Spleen (tissue), 7 donors: ENCODE measurements at regions not wholly inside any gene's neighbourhood (a gene's known extent, or its start where the extent isn't known, plus 50 kb on each side); places are given as distances from the start of the nearest gene placed in this dataset.

Source experiments
- CTCF ChIP-seq, 11 experiments: fragments of 200-600 bp in 7 of 11; fragments of 450-650 bp in 4 of 11; sonication (generic) in 4 of 11; IDR thresholded peaks in 8 of 11; conservative IDR thresholded peaks in 3 of 11; 1 replicate in 7 of 11; 2 replicates in 4 of 11; pipeline versions ENCODE4 v1.4.0 to v1.8.0; 2016 to 2021; ENCODE audit warnings: antibody characterized with exemption in 11 of 11, inconsistent platforms in 4 of 11, mild to moderate bottlenecking in 1 of 11
- POLR2A ChIP-seq, 3 donors: fragments of 450-650 bp; IDR thresholded peaks; one replicate each; pipeline ENCODE4 v1.5.1; 2017; ENCODE audit warnings: antibody characterized with exemption in 3 of 3, mild to moderate bottlenecking in 1 of 3
- donor health status: DM: no; HTN: no; CAD: no; lungs with moderate emphysema.
- donor health status: DM: no; HTN: no; CAD: no.
- donor health status: DM: no; HTN: no; CAD: no.

DNA sequence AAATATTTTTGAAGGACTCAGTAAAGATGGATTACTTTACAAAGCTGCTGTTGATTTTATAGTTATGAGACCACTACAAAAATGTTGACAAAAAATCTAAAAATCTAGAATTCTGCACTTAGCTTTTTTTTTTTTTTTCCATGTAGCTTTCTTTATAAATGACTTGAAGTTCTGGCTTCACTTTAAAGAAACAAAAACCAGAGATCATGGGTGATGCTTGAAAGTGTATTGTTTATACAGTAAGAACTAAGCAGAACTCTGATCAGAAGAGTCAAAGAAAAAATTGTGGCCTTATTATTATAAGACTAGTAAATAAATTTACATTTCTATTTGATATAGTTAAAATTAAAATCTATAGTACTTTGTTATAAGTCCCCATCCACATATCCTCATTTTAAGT lies 301.7 kb downstream of the BLID start:
- TF ChIP-seq POLR2A (IDR thresholded peaks at IDR 0.05) (no peak), CTCF (IDR thresholded peaks at IDR 0.05 in 8 of 11, conservative IDR thresholded peaks at IDR 0.05 in 3 of 11) (no peak)
